ENCODE measurements at regions not wholly inside any gene's neighbourhood (a gene's known extent, or its start where the extent isn't known, plus 50 kb on each side); places are given as distances from the start of the nearest gene placed in this dataset.
"Not testable (repeated sequence)": the region's sequence is repeated elsewhere in the genome, so short reads cannot be mapped to it uniquely, and the experiment has no call there.

GRCh38 chr2:234249034-234249735 is 198.7 kb downstream of the SPP2 start:
- Histone ChIP-seq H3K4me3 (no peak overlapping the region), H3K27me3 (replicated peaks; ENCODE audit: insufficient read depth) (no peaks in the 10 kb centered on the region), H3K9me3 (no peaks in the 10 kb centered on the region), H3K27ac (no peak overlapping the region), H3K4me1 (replicated peaks) (no peaks in the 10 kb centered on the region), H3K36me3 (no peaks in the 10 kb centered on the region)
- 82% methylated on average over 5 of the region's 5 CpGs for WGBS
- intact Hi-C loops (cut with DNase I), result no loop called here
- TF ChIP-seq, protein P1, sequence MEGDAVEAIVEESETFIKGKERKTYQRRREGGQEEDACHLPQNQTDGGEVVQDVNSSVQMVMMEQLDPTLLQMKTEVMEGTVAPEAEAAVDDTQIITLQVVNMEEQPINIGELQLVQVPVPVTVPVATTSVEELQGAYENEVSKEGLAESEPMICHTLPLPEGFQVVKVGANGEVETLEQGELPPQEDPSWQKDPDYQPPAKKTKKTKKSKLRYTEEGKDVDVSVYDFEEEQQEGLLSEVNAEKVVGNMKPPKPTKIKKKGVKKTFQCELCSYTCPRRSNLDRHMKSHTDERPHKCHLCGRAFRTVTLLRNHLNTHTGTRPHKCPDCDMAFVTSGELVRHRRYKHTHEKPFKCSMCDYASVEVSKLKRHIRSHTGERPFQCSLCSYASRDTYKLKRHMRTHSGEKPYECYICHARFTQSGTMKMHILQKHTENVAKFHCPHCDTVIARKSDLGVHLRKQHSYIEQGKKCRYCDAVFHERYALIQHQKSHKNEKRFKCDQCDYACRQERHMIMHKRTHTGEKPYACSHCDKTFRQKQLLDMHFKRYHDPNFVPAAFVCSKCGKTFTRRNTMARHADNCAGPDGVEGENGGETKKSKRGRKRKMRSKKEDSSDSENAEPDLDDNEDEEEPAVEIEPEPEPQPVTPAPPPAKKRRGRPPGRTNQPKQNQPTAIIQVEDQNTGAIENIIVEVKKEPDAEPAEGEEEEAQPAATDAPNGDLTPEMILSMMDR (IDR thresholded peaks at IDR 0.05), result no peak
- TF ChIP-seq POLR2AphosphoS5 (IDR thresholded peaks at IDR 0.05) (no peak), POLR2A (IDR thresholded peaks at IDR 0.05) (no peak)
- no peak for DNase-seq (ENCODE audit: low spot score)

GRCh38 chr2:234248213-234248710 is 197.8 kb downstream of the SPP2 start:
- not testable (repeated sequence) for H3K4me3 ChIP-seq

GRCh38 chr2:234247453-234248180 is 197.1 kb downstream of the SPP2 start:
- H3K27ac ChIP-seq, result no peak overlapping the region
- H3K36me3 ChIP-seq, result no peaks in the 10 kb centered on the region
- H3K4me1 ChIP-seq (replicated peaks), result no peaks in the 10 kb centered on the region
- H3K4me3 ChIP-seq, result no peak overlapping the region
- WGBS, result 94% methylated on average over 29 of the region's 42 CpGs
- H3K27me3 ChIP-seq (replicated peaks; ENCODE audit: insufficient read depth), result no peaks in the 10 kb centered on the region
- intact Hi-C loops (cut with DNase I), result no loop called here
- H3K9me3 ChIP-seq, result no peaks in the 10 kb centered on the region
- no peak for DNase-seq (ENCODE audit: low spot score)
- TF ChIP-seq, protein P1 (IDR thresholded peaks at IDR 0.05), result no peak
- no peak for TF ChIP-seq POLR2A (IDR thresholded peaks at IDR 0.05)
- TF ChIP-seq POLR2AphosphoS5 (IDR thresholded peaks at IDR 0.05), result no peak

More at GRCh38 chr2:234248213-234248710, 197.8 kb downstream of the SPP2 start:
- H3K9me3 ChIP-seq; H3K27me3 ChIP-seq (replicated peaks; ENCODE audit: insufficient read depth); intact Hi-C loops (cut with DNase I); H3K27ac ChIP-seq; H3K36me3 ChIP-seq; DNase-seq (ENCODE audit: low spot score); H3K4me1 ChIP-seq (replicated peaks): not testable (repeated sequence)
- WGBS, result 94% methylated on average over 10 of the region's 10 CpGs

- H3K27me3 ChIP-seq (replicated peaks; ENCODE audit: insufficient read depth), result no peaks in the 10 kb centered on the region
- H3K4me1 ChIP-seq (replicated peaks), result no peaks in the 10 kb centered on the region
- 70% methylated on average over 5 of the region's 5 CpGs for WGBS
- no peak for DNase-seq (ENCODE audit: low spot score)
- H3K9me3 ChIP-seq, result no peaks in the 10 kb centered on the region
- intact Hi-C loops (cut with DNase I), result no loop called here
- H3K36me3 ChIP-seq, result no peaks in the 10 kb centered on the region
- no peak overlapping the region for H3K4me3 ChIP-seq
- H3K27ac ChIP-seq, result no peak overlapping the region
- TF ChIP-seq POLR2AphosphoS5 (IDR thresholded peaks at IDR 0.05), result no peak
- TF ChIP-seq, protein P1 (IDR thresholded peaks at IDR 0.05), result no peak
Measured at GRCh38 chr2:234245945-234246344, 195.4 kb downstream of the SPP2 start.

GRCh38 chr2:234243871-234244565 is 193.5 kb downstream of the SPP2 start:
- Histone ChIP-seq H3K4me1 (replicated peaks) (no peaks in the 10 kb centered on the region), H3K9me3 (no peaks in the 10 kb centered on the region), H3K36me3 (no peaks in the 10 kb centered on the region), H3K27me3 (replicated peaks; ENCODE audit: insufficient read depth) (no peaks in the 10 kb centered on the region), H3K4me3 (no peak overlapping the region), H3K27ac (no peak overlapping the region)
- TF ChIP-seq, protein P1 (IDR thresholded peaks at IDR 0.05), result no peak
- no peak for TF ChIP-seq POLR2AphosphoS5 (IDR thresholded peaks at IDR 0.05)
- no peak for TF ChIP-seq POLR2A (IDR thresholded peaks at IDR 0.05)
- DNase-seq (ENCODE audit: low spot score), result no peak
- WGBS, result 72% methylated on average over 2 of the region's 2 CpGs
- intact Hi-C loops (cut with DNase I), result no loop called here

All from prostate gland (tissue), 2 donors.